WTC11 (cell line): ENCODE measurements at regions not wholly inside any gene's neighbourhood (a gene's known extent, or its start where the extent isn't known, plus 50 kb on each side); places are given as distances from the start of the nearest gene placed in this dataset.

ENCODE experiments used
- E2F1 ChIP-seq: sonication (generic); formaldehyde crosslinking; IDR thresholded peaks from 2 replicates; pipeline ENCODE4 v1.8.0; 2022; ENCODE audit warnings: mild to moderate bottlenecking, missing genetic modification reagents
- E2F5 ChIP-seq: sonication (generic); formaldehyde crosslinking; IDR thresholded peaks from 2 replicates; pipeline ENCODE4 v1.8.1; 2022; ENCODE audit warnings: mild to moderate bottlenecking, moderate library complexity, missing genetic modification reagents
- ERG ChIP-seq: fragments of 250-450 bp; sonication (Bioruptor Pico); IDR thresholded peaks from 2 replicates; pipeline ENCODE4 v1.8.0; 2021; ENCODE audit warnings: mild to moderate bottlenecking
- IRF2 ChIP-seq: sonication (generic); formaldehyde crosslinking; IDR thresholded peaks from 2 replicates; pipeline ENCODE4 v1.8.0; 2022; ENCODE audit warnings: low read depth, missing genetic modification reagents, borderline replicate concordance
- JUN ChIP-seq: sonication (generic); formaldehyde crosslinking; IDR thresholded peaks from 2 replicates; pipeline ENCODE4 v1.8.0; 2023; ENCODE audit warnings: mild to moderate bottlenecking, missing genetic modification reagents
- NFYB ChIP-seq: sonication (generic); formaldehyde crosslinking; conservative IDR thresholded peaks from 2 replicates; pipeline ENCODE4 v1.8.0; 2022; ENCODE audit warnings: low read depth, missing genetic modification reagents
- NR3C1 ChIP-seq: sonication (generic); formaldehyde crosslinking; conservative IDR thresholded peaks from 2 replicates; pipeline ENCODE4 v1.8.1; 2023; ENCODE audit warnings: low read depth, mild to moderate bottlenecking, missing genetic modification reagents
- TEAD1 ChIP-seq: sonication (generic); formaldehyde crosslinking; IDR thresholded peaks from 2 replicates; pipeline ENCODE4 v1.8.0; 2022; ENCODE audit warnings: mild to moderate bottlenecking, missing genetic modification reagents
- ZBTB21 ChIP-seq: sonication (generic); formaldehyde crosslinking; IDR thresholded peaks from 2 replicates; pipeline ENCODE4 v1.8.1; 2023; ENCODE audit warnings: mild to moderate bottlenecking, missing genetic modification reagents, borderline replicate concordance
- TF ChIP-seq, protein P1 (sequence below): fragments of 200-600 bp; IDR thresholded peaks from 2 replicates; pipeline ENCODE4 v1.8.0; 2022; ENCODE audit warnings: antibody characterized with exemption
- TF ChIP-seq, protein P2 (sequence below): sonication (generic); formaldehyde crosslinking; IDR thresholded peaks from 2 replicates; pipeline ENCODE4 v1.8.0; 2022; ENCODE audit warnings: mild to moderate bottlenecking, missing genetic modification reagents
- TF ChIP-seq, protein P3 (sequence below): sonication (generic); formaldehyde crosslinking; IDR thresholded peaks from 2 replicates; pipeline ENCODE4 v1.8.1; 2023; ENCODE audit warnings: mild to moderate bottlenecking, missing genetic modification reagents, moderate library complexity

DNA sequence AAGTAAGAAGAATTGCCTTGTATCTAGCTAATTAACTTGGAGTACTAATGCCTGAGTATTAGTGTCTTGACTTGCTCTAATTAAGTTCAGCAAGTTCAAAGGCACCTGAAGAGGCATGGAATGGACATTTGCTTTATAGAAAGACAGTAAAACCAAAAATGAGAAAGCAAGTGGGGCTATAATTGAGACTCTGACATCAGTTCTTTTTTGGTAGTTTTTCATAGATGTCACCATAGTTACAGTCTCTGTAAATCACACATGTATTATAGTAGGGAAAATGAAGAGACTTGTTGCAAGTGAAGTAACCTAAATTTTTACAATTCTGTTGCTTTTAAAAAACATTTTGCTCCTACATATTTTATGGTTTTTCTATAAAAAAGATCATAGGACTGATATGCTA, 178.0 kb downstream of the HIPK3 start:
- no peak for TF ChIP-seq IRF2 (CRISPR knock-in tag)
- TF ChIP-seq E2F5 (CRISPR knock-in tag): no peak
- TF ChIP-seq, protein P1, sequence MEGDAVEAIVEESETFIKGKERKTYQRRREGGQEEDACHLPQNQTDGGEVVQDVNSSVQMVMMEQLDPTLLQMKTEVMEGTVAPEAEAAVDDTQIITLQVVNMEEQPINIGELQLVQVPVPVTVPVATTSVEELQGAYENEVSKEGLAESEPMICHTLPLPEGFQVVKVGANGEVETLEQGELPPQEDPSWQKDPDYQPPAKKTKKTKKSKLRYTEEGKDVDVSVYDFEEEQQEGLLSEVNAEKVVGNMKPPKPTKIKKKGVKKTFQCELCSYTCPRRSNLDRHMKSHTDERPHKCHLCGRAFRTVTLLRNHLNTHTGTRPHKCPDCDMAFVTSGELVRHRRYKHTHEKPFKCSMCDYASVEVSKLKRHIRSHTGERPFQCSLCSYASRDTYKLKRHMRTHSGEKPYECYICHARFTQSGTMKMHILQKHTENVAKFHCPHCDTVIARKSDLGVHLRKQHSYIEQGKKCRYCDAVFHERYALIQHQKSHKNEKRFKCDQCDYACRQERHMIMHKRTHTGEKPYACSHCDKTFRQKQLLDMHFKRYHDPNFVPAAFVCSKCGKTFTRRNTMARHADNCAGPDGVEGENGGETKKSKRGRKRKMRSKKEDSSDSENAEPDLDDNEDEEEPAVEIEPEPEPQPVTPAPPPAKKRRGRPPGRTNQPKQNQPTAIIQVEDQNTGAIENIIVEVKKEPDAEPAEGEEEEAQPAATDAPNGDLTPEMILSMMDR: no peak
- TF ChIP-seq, protein P2, sequence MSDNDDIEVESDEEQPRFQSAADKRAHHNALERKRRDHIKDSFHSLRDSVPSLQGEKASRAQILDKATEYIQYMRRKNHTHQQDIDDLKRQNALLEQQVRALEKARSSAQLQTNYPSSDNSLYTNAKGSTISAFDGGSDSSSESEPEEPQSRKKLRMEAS (CRISPR knock-in tag): no peak
- TF ChIP-seq JUN: no peak
- TF ChIP-seq TEAD1 (CRISPR knock-in tag): no peak
- no peak for TF ChIP-seq E2F1 (CRISPR knock-in tag)
- TF ChIP-seq, protein P3, sequence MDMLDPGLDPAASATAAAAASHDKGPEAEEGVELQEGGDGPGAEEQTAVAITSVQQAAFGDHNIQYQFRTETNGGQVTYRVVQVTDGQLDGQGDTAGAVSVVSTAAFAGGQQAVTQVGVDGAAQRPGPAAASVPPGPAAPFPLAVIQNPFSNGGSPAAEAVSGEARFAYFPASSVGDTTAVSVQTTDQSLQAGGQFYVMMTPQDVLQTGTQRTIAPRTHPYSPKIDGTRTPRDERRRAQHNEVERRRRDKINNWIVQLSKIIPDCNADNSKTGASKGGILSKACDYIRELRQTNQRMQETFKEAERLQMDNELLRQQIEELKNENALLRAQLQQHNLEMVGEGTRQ (CRISPR knock-in tag): no peak
- TF ChIP-seq ERG: no peak
- TF ChIP-seq NR3C1 (CRISPR knock-in tag): no peak
- TF ChIP-seq NFYB (CRISPR knock-in tag): no peak
- no peak for TF ChIP-seq ZBTB21
